ENCODE measurements at regions not wholly inside any gene's neighbourhood (a gene's known extent, or its start where the extent isn't known, plus 50 kb on each side); places are given as distances from the start of the nearest gene placed in this dataset.

DNA sequence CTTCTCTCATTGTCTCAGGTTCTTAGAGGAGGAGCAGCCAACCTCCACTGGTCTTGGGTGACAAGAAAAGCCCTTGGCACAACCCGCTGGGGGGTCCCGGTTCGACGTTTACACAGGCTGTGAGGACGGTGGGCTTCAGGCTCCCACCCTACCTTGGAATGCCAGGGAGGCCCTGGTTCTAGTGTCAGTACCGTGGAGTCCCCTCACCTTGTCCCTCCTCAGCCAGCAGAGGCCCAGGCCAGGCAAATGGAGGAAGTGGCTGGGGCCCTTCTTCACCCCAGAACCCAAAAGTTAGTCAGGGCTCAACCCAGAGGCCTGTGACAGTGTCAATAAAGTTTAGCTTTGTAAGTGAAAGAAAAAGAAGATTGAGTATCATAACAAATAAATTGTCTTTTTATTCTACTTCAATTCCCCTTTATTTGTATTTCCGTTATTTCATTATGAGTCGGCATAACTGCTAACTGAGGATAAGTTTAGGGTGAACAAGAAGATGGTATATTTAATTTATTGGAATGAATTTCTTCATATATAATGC lies 62.6 kb upstream of the ZSWIM2 start:
- Mint-ChIP-seq H3K9me3 (no peaks in the 10 kb centered on the region), H3K27ac (no peak overlapping the region)
- no peak for ATAC-seq

DNA sequence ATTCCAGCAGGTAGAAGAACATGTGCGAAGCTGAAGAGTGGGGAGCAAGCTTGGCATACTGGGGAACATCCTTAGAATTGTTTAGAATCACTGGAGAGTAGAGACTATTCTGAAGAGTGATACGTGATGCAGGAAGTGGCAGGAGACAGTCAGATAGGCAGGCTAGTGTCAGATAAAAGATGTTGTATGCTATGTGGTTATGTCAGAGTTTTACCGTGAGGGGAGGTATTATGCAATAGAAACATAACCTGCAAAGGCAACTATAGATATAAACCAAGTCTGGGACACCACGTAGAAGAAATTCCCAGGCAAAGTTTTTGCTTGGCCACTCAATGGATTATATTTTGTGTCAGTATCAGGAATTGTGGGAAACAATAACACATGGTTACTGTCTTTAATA lies 62.0 kb upstream of the ZSWIM2 start:
- Mint-ChIP-seq H3K4me1 (no peaks in the 10 kb centered on the region), H3K36me3 (ENCODE audit: low read depth) (no peaks in the 10 kb centered on the region), H3K27me3 (no peaks in the 10 kb centered on the region), H3K27ac (no peak overlapping the region), H3K9me3 (no peaks in the 10 kb centered on the region), H3K4me3 (no peak overlapping the region)
- DNase-seq: no peak
- no peak for ATAC-seq

More for the DNA sequence above, 62.6 kb upstream of the ZSWIM2 start:
- Mint-ChIP-seq H3K36me3 (ENCODE audit: low read depth) (no peaks in the 10 kb centered on the region), H3K4me1 (no peaks in the 10 kb centered on the region), H3K4me3 (no peak overlapping the region), H3K27me3 (no peaks in the 10 kb centered on the region)
- no peak for DNase-seq

DNA sequence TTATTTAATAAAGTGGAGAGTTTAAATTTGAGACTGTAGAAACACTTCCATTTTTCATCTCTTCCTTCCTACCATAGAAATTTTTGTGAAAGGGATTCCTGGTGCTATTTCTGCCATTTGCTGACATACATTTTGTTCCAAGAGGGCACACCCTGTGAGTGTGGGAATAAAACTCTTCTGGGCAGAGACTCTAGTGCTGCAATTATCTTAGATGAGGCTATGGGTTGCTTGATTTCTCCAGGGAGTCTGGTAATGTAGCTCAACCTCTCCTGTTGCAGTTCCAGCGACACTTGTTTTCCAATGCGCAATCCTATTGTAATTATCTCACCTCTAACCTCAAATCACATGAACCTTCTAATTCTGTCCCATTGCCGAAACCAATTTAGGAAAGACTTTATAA lies 60.1 kb upstream of the ZSWIM2 start:
- Mint-ChIP-seq H3K27me3 (no peaks in the 10 kb centered on the region), H3K36me3 (ENCODE audit: low read depth) (no peaks in the 10 kb centered on the region), H3K27ac (no peak overlapping the region)

DNA sequence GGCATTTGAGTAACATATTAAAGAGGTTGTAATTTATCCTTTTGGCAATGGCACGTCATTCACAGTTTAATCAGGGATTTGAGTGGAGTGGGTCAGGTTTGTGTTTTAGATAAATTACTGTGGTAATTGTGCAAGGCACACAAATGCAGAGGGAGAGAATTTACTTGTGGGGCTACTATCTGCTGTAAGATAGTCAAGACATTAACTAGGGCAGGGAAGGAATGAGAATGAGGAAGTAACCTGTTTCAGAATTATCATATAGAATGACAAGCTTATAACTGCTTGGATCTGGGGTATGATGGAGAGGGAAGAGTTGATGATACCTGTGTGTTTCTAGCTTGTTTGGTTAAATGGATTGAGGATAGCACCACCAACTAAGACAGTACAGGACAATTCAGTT lies 58.9 kb upstream of the ZSWIM2 start:
- DNase-seq (no peak), ATAC-seq (no peak)
- Mint-ChIP-seq H3K27me3 (no peaks in the 10 kb centered on the region), H3K36me3 (ENCODE audit: low read depth) (no peaks in the 10 kb centered on the region), H3K27ac (no peak overlapping the region), H3K4me3 (no peak overlapping the region), H3K9me3 (no peaks in the 10 kb centered on the region), H3K4me1 (no peaks in the 10 kb centered on the region)

More for the DNA sequence above, 60.1 kb upstream of the ZSWIM2 start:
- H3K9me3 Mint-ChIP-seq: no peaks in the 10 kb centered on the region
- DNase-seq: no peak
- no peaks in the 10 kb centered on the region for H3K4me1 Mint-ChIP-seq
- H3K4me3 Mint-ChIP-seq: no peak overlapping the region
- ATAC-seq: no peak

DNA sequence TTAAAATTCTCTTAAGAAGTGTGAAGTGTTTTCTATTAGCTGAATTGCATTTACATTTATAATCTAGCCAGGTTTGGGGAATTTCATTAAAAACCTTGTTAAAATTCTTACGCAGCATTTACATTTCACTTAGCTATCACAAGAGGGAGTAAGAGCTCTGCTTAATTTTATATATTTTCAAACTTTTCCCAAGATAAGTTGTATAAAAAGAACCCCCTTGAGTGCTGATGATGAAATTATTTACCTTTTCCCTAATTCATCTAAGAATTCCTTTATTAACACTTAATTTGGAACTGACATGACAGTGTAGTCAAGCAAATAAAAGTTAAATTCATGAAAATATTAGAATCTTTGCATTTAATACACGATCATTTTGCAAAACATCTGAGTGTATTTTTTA lies 54.2 kb upstream of the ZSWIM2 start:
- H3K36me3 Mint-ChIP-seq (ENCODE audit: low read depth): no peaks in the 10 kb centered on the region
- no peaks in the 10 kb centered on the region for H3K27me3 Mint-ChIP-seq
- H3K4me1 Mint-ChIP-seq: no peaks in the 10 kb centered on the region
- ATAC-seq (no peak), DNase-seq (no peak)
- no peak overlapping the region for H3K27ac Mint-ChIP-seq
- no peak overlapping the region for H3K4me3 Mint-ChIP-seq
- H3K9me3 Mint-ChIP-seq: no peaks in the 10 kb centered on the region

Data from activated naive CD8-positive, alpha-beta T cell treated with anti-CD3 and anti-CD28 coated beads, Interleukin-2, amount 50 U/mL, for 24 hours (primary cell).